Breast epithelium (tissue), 3 donors: ENCODE measurements at regions not wholly inside any gene's neighbourhood (a gene's known extent, or its start where the extent isn't known, plus 50 kb on each side); places are given as distances from the start of the nearest gene placed in this dataset.

Source experiments
- CTCF ChIP-seq, 3 donors: fragments of 450-650 bp; IDR thresholded peaks; one replicate each; pipeline ENCODE4 v1.5.1; 2016 to 2017; ENCODE audit warnings: antibody characterized with exemption in 3 of 3, mild to moderate bottlenecking in 3 of 3, moderate library complexity in 3 of 3
- POLR2A ChIP-seq: fragments of 450-650 bp; IDR thresholded peaks from one replicate; pipeline ENCODE4 v1.6.1; 2016; ENCODE audit warnings: antibody characterized with exemption, mild to moderate bottlenecking, moderate library complexity
- POLR2AphosphoS5 ChIP-seq, 3 donors: sonication (generic); formaldehyde crosslinking; IDR thresholded peaks; one replicate each; pipeline ENCODE4 v1.6.1; 2017; ENCODE audit warnings: antibody characterized with exemption in 3 of 3

GRCh38 chr10:53406532-53406931 lies 633.9 kb upstream of the MBL2 start:
- TF ChIP-seq POLR2A: no peak
- no peak for TF ChIP-seq CTCF (IDR thresholded peaks at IDR 0.05)
- TF ChIP-seq POLR2AphosphoS5 (IDR thresholded peaks at IDR 0.05): no peak
